Vagina (tissue), 2 donors: ENCODE measurements at regions not wholly inside any gene's neighbourhood (a gene's known extent, or its start where the extent isn't known, plus 50 kb on each side); places are given as distances from the start of the nearest gene placed in this dataset.
A peak's percentile ranks its signal among the peaks of the same experiment; 100 is the strongest.

Experiments
- DNase-seq, 2 donors: peaks; one replicate each; pipeline ENCODE4 v3.0.0-alpha.2; 2017; ENCODE audit errors: extremely low spot score in 2 of 2
- H3K27ac ChIP-seq: fragments of 200-600 bp; sonication (generic); one replicate; pipeline ENCODE4 v1.5.1; 2019
- H3K27me3 ChIP-seq: fragments of 200-600 bp; sonication (generic); one replicate; pipeline ENCODE4 v1.5.1; 2019
- H3K36me3 ChIP-seq, 2 donors: fragments of 200-600 bp; sonication (generic); one replicate each; pipeline ENCODE4 v1.5.1; 2017 to 2019
- H3K4me1 ChIP-seq: fragments of 200-600 bp; sonication (generic); one replicate; pipeline ENCODE4 v1.5.1; 2019
- H3K4me3 ChIP-seq, 2 donors: fragments of 200-600 bp; sonication (generic); 1 replicate in 1 of 2; 2 replicates in 1 of 2; pipeline ENCODE4 v1.5.1; 2016 to 2019
- H3K9me3 ChIP-seq: fragments of 200-600 bp; sonication (generic); one replicate; pipeline ENCODE4 v1.5.1; 2019
- CTCF ChIP-seq, 3 experiments: fragments of 450-650 bp in 2 of 3; fragments of 200-600 bp in 1 of 3; sonication (generic) in 1 of 3; IDR thresholded peaks; one replicate each; pipeline ENCODE4 v1.5.1; 2017 to 2019; ENCODE audit warnings: antibody characterized with exemption in 3 of 3, mild to moderate bottlenecking in 2 of 3, moderate library complexity in 2 of 3
- POLR2A ChIP-seq, 2 donors: fragments of 450-650 bp; IDR thresholded peaks; one replicate each; pipeline ENCODE4 v1.6.1; 2017; ENCODE audit warnings: antibody characterized with exemption in 2 of 2, mild to moderate bottlenecking in 2 of 2, moderate library complexity in 2 of 2
- POLR2AphosphoS5 ChIP-seq, 2 donors: sonication (generic); formaldehyde crosslinking; IDR thresholded peaks; one replicate each; pipeline ENCODE4 v1.9.0; 2017; ENCODE audit warnings: antibody characterized with exemption in 2 of 2, mild to moderate bottlenecking in 2 of 2, low read depth in 1 of 2; ENCODE audit not compliant: insufficient read depth in 1 of 2
- intact Hi-C: fragments of 100-400 bp; cut with DNase I; formaldehyde crosslinking; loops from one replicate; pipeline ENCODE4 v1.15.1; 2023

GRCh38 chr5:157994906-157995519, 136.1 kb upstream of the CLINT1 start:
- TF ChIP-seq POLR2AphosphoS5 (IDR thresholded peaks at IDR 0.05; ENCODE audit: insufficient read depth in 1 of 2, low read depth in 1 of 2) (no peak), CTCF (IDR thresholded peaks at IDR 0.05) (peak; percentile 58 to 62 (median 58)), POLR2A (IDR thresholded peaks at IDR 0.05) (no peak)
- intact Hi-C loops = no loop called here
- no peaks in the 10 kb centered on the region for H3K36me3 ChIP-seq
- no peaks in the 10 kb centered on the region for H3K27me3 ChIP-seq
- no peaks in the 10 kb centered on the region for H3K9me3 ChIP-seq
- no peak overlapping the region for H3K4me3 ChIP-seq
- H3K4me1 ChIP-seq = peaks cover 8% of the 10 kb centered on the region
- H3K27ac ChIP-seq = no peak overlapping the region
- no peak for DNase-seq

GRCh38 chr5:157993986-157994691, 135.2 kb upstream of the CLINT1 start:
- peaks cover 8% of the 10 kb centered on the region for H3K4me1 ChIP-seq
- TF ChIP-seq POLR2A (IDR thresholded peaks at IDR 0.05) (no peak), CTCF (IDR thresholded peaks at IDR 0.05) (no peak), POLR2AphosphoS5 (IDR thresholded peaks at IDR 0.05; ENCODE audit: insufficient read depth in 1 of 2, low read depth in 1 of 2) (no peak)
- no peak for DNase-seq
- intact Hi-C loops = no loop called here
- H3K9me3 ChIP-seq = no peaks in the 10 kb centered on the region
- H3K27me3 ChIP-seq = no peaks in the 10 kb centered on the region
- no peak overlapping the region for H3K4me3 ChIP-seq
- no peaks in the 10 kb centered on the region for H3K36me3 ChIP-seq
- no peak overlapping the region for H3K27ac ChIP-seq

- Histone ChIP-seq H3K27me3 (no peaks in the 10 kb centered on the region), H3K36me3 (no peaks in the 10 kb centered on the region), H3K4me3 (no peak overlapping the region), H3K27ac (no peak overlapping the region), H3K9me3 (no peaks in the 10 kb centered on the region), H3K4me1 (peaks cover 8% of the 10 kb centered on the region)
- TF ChIP-seq POLR2AphosphoS5 (IDR thresholded peaks at IDR 0.05; ENCODE audit: insufficient read depth in 1 of 2, low read depth in 1 of 2) (no peak), POLR2A (IDR thresholded peaks at IDR 0.05) (no peak), CTCF (IDR thresholded peaks at IDR 0.05) (no peak)
- DNase-seq = no peak
- intact Hi-C loops = no loop called here
Measured at GRCh38 chr5:157993201-157993600, 134.3 kb upstream of the CLINT1 start.

GRCh38 chr5:157990583-157991181, 131.7 kb upstream of the CLINT1 start:
- H3K4me3 ChIP-seq = no peak overlapping the region
- no peaks in the 10 kb centered on the region for H3K27me3 ChIP-seq
- no peaks in the 10 kb centered on the region for H3K9me3 ChIP-seq
- no peaks in the 10 kb centered on the region for H3K36me3 ChIP-seq
- peaks cover 8% of the 10 kb centered on the region for H3K4me1 ChIP-seq
- no peak overlapping the region for H3K27ac ChIP-seq
- intact Hi-C loops = no loop called here
- DNase-seq = no peak
- TF ChIP-seq POLR2A (IDR thresholded peaks at IDR 0.05) (no peak), POLR2AphosphoS5 (IDR thresholded peaks at IDR 0.05; ENCODE audit: insufficient read depth in 1 of 2, low read depth in 1 of 2) (no peak), CTCF (IDR thresholded peaks at IDR 0.05) (no peak)

- intact Hi-C loops = no loop called here
- TF ChIP-seq POLR2AphosphoS5 (IDR thresholded peaks at IDR 0.05; ENCODE audit: insufficient read depth in 1 of 2, low read depth in 1 of 2) = no peak
- TF ChIP-seq CTCF (IDR thresholded peaks at IDR 0.05) = no peak
- TF ChIP-seq POLR2A (IDR thresholded peaks at IDR 0.05) = no peak
- DNase-seq = no peak
Measured at GRCh38 chr5:157989296-157989695, 130.4 kb upstream of the CLINT1 start.

More at GRCh38 chr5:157989296-157989695, 130.4 kb upstream of the CLINT1 start:
- Histone ChIP-seq H3K9me3 (no peaks in the 10 kb centered on the region), H3K27me3 (no peaks in the 10 kb centered on the region), H3K36me3 (no peaks in the 10 kb centered on the region), H3K4me3 (no peak overlapping the region), H3K27ac (no peak overlapping the region), H3K4me1 (peaks cover 6% of the 10 kb centered on the region)
